WERI-Rb-1 (cell line): ENCODE measurements at regions not wholly inside any gene's neighbourhood (a gene's known extent, or its start where the extent isn't known, plus 50 kb on each side); places are given as distances from the start of the nearest gene placed in this dataset.
"Not testable (repeated sequence)": the region's sequence is repeated elsewhere in the genome, so short reads cannot be mapped to it uniquely, and the experiment has no call there.

ENCODE experiments used
- DNase-seq: peaks from one replicate; pipeline ENCODE4 v3.0.0-alpha.2; 2020
- H3K27ac ChIP-seq: fragments of 250-450 bp; sonication (Bioruptor Pico); 2 replicates; pipeline ENCODE4 v1.5.1; 2020; ENCODE audit warnings: mild to moderate bottlenecking, moderate library complexity
- H3K27me3 ChIP-seq: fragments of 250-450 bp; sonication (Bioruptor Pico); 2 replicates; pipeline ENCODE4 v1.5.1; 2021; ENCODE audit warnings: mild to moderate bottlenecking, low read depth, moderate library complexity; ENCODE audit not compliant: insufficient read depth, severe bottlenecking
- H3K36me3 ChIP-seq: fragments of 250-450 bp; sonication (Bioruptor Pico); 2 replicates; pipeline ENCODE4 v1.5.1; 2020; ENCODE audit warnings: mild to moderate bottlenecking, moderate library complexity
- H3K4me3 ChIP-seq: 2 replicates; pipeline ENCODE4 v1.5.1; 2011; ENCODE audit warnings: low read depth, mild to moderate bottlenecking, control low read depth, low read length
- H3K9me3 ChIP-seq: fragments of 250-450 bp; sonication (Bioruptor Pico); 2 replicates; pipeline ENCODE4 v1.5.1; 2021; ENCODE audit warnings: mild to moderate bottlenecking, moderate library complexity; ENCODE audit not compliant: severe bottlenecking
- CTCF ChIP-seq: IDR thresholded peaks from 2 replicates; pipeline ENCODE4 v1.5.1; 2011; ENCODE audit warnings: low read depth, mild to moderate bottlenecking, control low read depth, inconsistent platforms, low read length

- no peak overlapping the region for H3K4me3 ChIP-seq
- no peak for TF ChIP-seq CTCF
- peaks cover 13% of the 10 kb centered on the region for H3K27me3 ChIP-seq
- no peaks in the 10 kb centered on the region for H3K36me3 ChIP-seq
- no peaks in the 10 kb centered on the region for H3K9me3 ChIP-seq
- no peak overlapping the region for H3K27ac ChIP-seq
- no peak for DNase-seq
Observed at GRCh38 chr12:34233618-34234017, 211.3 kb downstream of the ALG10 start.

GRCh38 chr12:34236073-34236472 lies 213.8 kb downstream of the ALG10 start:
- TF ChIP-seq CTCF, result no peak
- Histone ChIP-seq H3K27ac (no peak overlapping the region), H3K27me3 (peaks cover 10% of the 10 kb centered on the region), H3K9me3 (no peaks in the 10 kb centered on the region), H3K36me3 (no peaks in the 10 kb centered on the region), H3K4me3 (no peak overlapping the region)
- no peak for DNase-seq

GRCh38 chr12:34244608-34245007 lies 222.3 kb downstream of the ALG10 start:
- no peak for DNase-seq

GRCh38 chr12:34249271-34249670 lies 227.0 kb downstream of the ALG10 start:
- no peak overlapping the region for H3K4me3 ChIP-seq
- no peak for TF ChIP-seq CTCF
- no peaks in the 10 kb centered on the region for H3K9me3 ChIP-seq
- H3K36me3 ChIP-seq, result no peaks in the 10 kb centered on the region
- H3K27me3 ChIP-seq, result peaks cover 4% of the 10 kb centered on the region
- DNase-seq, result no peak
- no peak overlapping the region for H3K27ac ChIP-seq

More at GRCh38 chr12:34244608-34245007, 222.3 kb downstream of the ALG10 start:
- Histone ChIP-seq H3K27me3 (peaks cover 4% of the 10 kb centered on the region), H3K27ac (no peak overlapping the region), H3K9me3 (no peaks in the 10 kb centered on the region), H3K4me3 (no peak overlapping the region), H3K36me3 (no peaks in the 10 kb centered on the region)
- no peak for TF ChIP-seq CTCF

GRCh38 chr12:34251879-34252278 lies 229.6 kb downstream of the ALG10 start:
- DNase-seq, H3K36me3 ChIP-seq, H3K27me3 ChIP-seq, H3K27ac ChIP-seq, H3K4me3 ChIP-seq, H3K9me3 ChIP-seq: not testable (repeated sequence)

GRCh38 chr12:34253674-34254073 lies 231.4 kb downstream of the ALG10 start:
- Histone ChIP-seq H3K27ac (no peak overlapping the region), H3K4me3 (no peak overlapping the region), H3K9me3 (no peaks in the 10 kb centered on the region), H3K27me3 (peaks cover 13% of the 10 kb centered on the region), H3K36me3 (no peaks in the 10 kb centered on the region)
- TF ChIP-seq CTCF, result no peak
- no peak for DNase-seq
